OCI-LY1 (cell line): ENCODE measurements at regions not wholly inside any gene's neighbourhood (a gene's known extent, or its start where the extent isn't known, plus 50 kb on each side); places are given as distances from the start of the nearest gene placed in this dataset.

Experiments used
- H2AFZ ChIP-seq: fragments of 200-600 bp; sonication (generic), shearing (Covaris generic); 2 replicates; pipeline ENCODE4 v1.6.0; 2014; ENCODE audit warnings: antibody characterized with exemption, mild to moderate bottlenecking, low read length
- H3F3A ChIP-seq: fragments of 200-600 bp; sonication (generic), shearing (Covaris generic); 2 replicates; pipeline ENCODE4 v1.6.0; 2014; ENCODE audit warnings: mild to moderate bottlenecking, antibody characterized with exemption, low read length, moderate library complexity; ENCODE audit not compliant: insufficient read depth
- H3K27ac ChIP-seq: fragments of 200-600 bp; sonication (generic); 2 replicates; pipeline ENCODE4 v1.5.1; 2014; ENCODE audit warnings: low read length, mixed run types, mild to moderate bottlenecking, low read depth; ENCODE audit not compliant: poor library complexity, severe bottlenecking
- H3K27me3 ChIP-seq: fragments of 200-600 bp; sonication (generic); 2 replicates; pipeline ENCODE4 v1.6.0; 2014; ENCODE audit warnings: antibody characterized with exemption, mild to moderate bottlenecking, low read length, moderate library complexity; ENCODE audit not compliant: insufficient read depth
- H3K36me3 ChIP-seq: fragments of 200-600 bp; sonication (generic); 2 replicates; pipeline ENCODE4 v1.6.1; 2014; ENCODE audit warnings: mild to moderate bottlenecking, antibody characterized with exemption, low read length, moderate library complexity, mixed read lengths; ENCODE audit not compliant: insufficient read depth
- H3K4me1 ChIP-seq: fragments of 200-600 bp; sonication (generic); 2 replicates; pipeline ENCODE4 v1.5.1; 2014; ENCODE audit warnings: mild to moderate bottlenecking, low read length, moderate library complexity; ENCODE audit not compliant: insufficient read depth, severe bottlenecking
- H3K4me2 ChIP-seq: fragments of 200-600 bp; sonication (generic), shearing (Covaris generic); 2 replicates; pipeline ENCODE4 v1.6.1; 2014; ENCODE audit warnings: low read length
- H3K4me3 ChIP-seq: fragments of 200-600 bp; sonication (generic); 2 replicates; pipeline ENCODE4 v1.5.1; 2014; ENCODE audit warnings: low read length, low read depth, mild to moderate bottlenecking, mixed read lengths; ENCODE audit not compliant: poor library complexity, severe bottlenecking
- H3K79me2 ChIP-seq: fragments of 200-600 bp; shearing (Covaris generic); 2 replicates; pipeline ENCODE4 v1.6.1; 2016; ENCODE audit warnings: mixed run types, low read length, mixed read lengths; ENCODE audit not compliant: insufficient read depth
- H3K9ac ChIP-seq: fragments of 200-600 bp; sonication (generic), shearing (Covaris generic); 2 replicates; pipeline ENCODE4 v1.6.1; 2014; ENCODE audit warnings: mild to moderate bottlenecking, low read length, mixed read lengths
- H3K9me2 ChIP-seq: fragments of 200-600 bp; sonication (generic), shearing (Covaris generic); 2 replicates; pipeline ENCODE4 v1.6.1; 2014; ENCODE audit warnings: low read depth, mild to moderate bottlenecking, low read length, mixed read lengths
- H3K9me3 ChIP-seq: fragments of 200-600 bp; shearing (Covaris generic); 2 replicates; pipeline ENCODE4 v1.6.1; 2014; ENCODE audit warnings: low read length, mixed read lengths
- H4K20me1 ChIP-seq: fragments of 200-600 bp; sonication (generic), shearing (Covaris generic); 2 replicates; pipeline ENCODE4 v1.6.0; 2016; ENCODE audit warnings: mild to moderate bottlenecking, low read length; ENCODE audit not compliant: insufficient read depth
- CTCF ChIP-seq: fragments of 200-600 bp; sonication (generic), shearing (Covaris generic); IDR thresholded peaks from 2 replicates; pipeline ENCODE4 v1.5.1; 2017; ENCODE audit warnings: mild to moderate bottlenecking, antibody characterized with exemption, low read length, moderate library complexity, mixed read lengths
- EZH2 ChIP-seq: fragments of 200-600 bp; sonication (generic), shearing (Covaris generic); IDR thresholded peaks from 2 replicates; pipeline ENCODE4 v1.8.0; 2017; ENCODE audit warnings: borderline replicate concordance, mixed run types, mild to moderate bottlenecking, antibody characterized with exemption, low read length, moderate library complexity, mixed read lengths

- Histone ChIP-seq H3K27ac (no peak overlapping the region), H3K4me1 (no peaks in the 10 kb centered on the region), H3K9me2 (no peaks in the 10 kb centered on the region), H3K9me3 (no peaks in the 10 kb centered on the region), H3F3A (no peaks in the 10 kb centered on the region), H3K9ac (no peak overlapping the region), H3K4me2 (no peak overlapping the region), H3K27me3 (no peaks in the 10 kb centered on the region), H3K79me2 (no peaks in the 10 kb centered on the region), H3K4me3 (no peak overlapping the region), H3K36me3 (no peaks in the 10 kb centered on the region), H4K20me1 (no peaks in the 10 kb centered on the region), H2AFZ (no peak overlapping the region)
- TF ChIP-seq EZH2 (no peak), CTCF (no peak)
These were observed 314.7 kb upstream of the GRAMD2B start for GRCh38 chr5:126108470-126108869.

- Histone ChIP-seq H3K9ac (no peak overlapping the region), H3K27me3 (no peaks in the 10 kb centered on the region), H3K79me2 (no peaks in the 10 kb centered on the region), H2AFZ (no peak overlapping the region), H3K4me2 (no peak overlapping the region), H3K4me3 (no peak overlapping the region), H4K20me1 (no peaks in the 10 kb centered on the region), H3K9me2 (no peaks in the 10 kb centered on the region), H3F3A (no peaks in the 10 kb centered on the region), H3K27ac (no peak overlapping the region), H3K4me1 (no peaks in the 10 kb centered on the region), H3K9me3 (no peaks in the 10 kb centered on the region), H3K36me3 (no peaks in the 10 kb centered on the region)
- TF ChIP-seq CTCF (no peak), EZH2 (no peak)
These were observed 308.1 kb upstream of the GRAMD2B start for GRCh38 chr5:126115059-126115629.

- TF ChIP-seq CTCF = no peak
- no peaks in the 10 kb centered on the region for H3F3A ChIP-seq
- no peaks in the 10 kb centered on the region for H3K79me2 ChIP-seq
- H2AFZ ChIP-seq = no peak overlapping the region
- no peaks in the 10 kb centered on the region for H3K27me3 ChIP-seq
- H3K9me3 ChIP-seq = no peaks in the 10 kb centered on the region
- no peak overlapping the region for H3K27ac ChIP-seq
- H3K4me1 ChIP-seq = no peaks in the 10 kb centered on the region
- no peak overlapping the region for H3K9ac ChIP-seq
- H4K20me1 ChIP-seq = no peaks in the 10 kb centered on the region
- H3K9me2 ChIP-seq = no peaks in the 10 kb centered on the region
- H3K4me3 ChIP-seq = no peak overlapping the region
- H3K4me2 ChIP-seq = no peak overlapping the region
- no peaks in the 10 kb centered on the region for H3K36me3 ChIP-seq
These were observed 306.2 kb upstream of the GRAMD2B start for GRCh38 chr5:126117044-126117443.
